ENCODE measurements at regions not wholly inside any gene's neighbourhood (a gene's known extent, or its start where the extent isn't known, plus 50 kb on each side); places are given as distances from the start of the nearest gene placed in this dataset.

DNA sequence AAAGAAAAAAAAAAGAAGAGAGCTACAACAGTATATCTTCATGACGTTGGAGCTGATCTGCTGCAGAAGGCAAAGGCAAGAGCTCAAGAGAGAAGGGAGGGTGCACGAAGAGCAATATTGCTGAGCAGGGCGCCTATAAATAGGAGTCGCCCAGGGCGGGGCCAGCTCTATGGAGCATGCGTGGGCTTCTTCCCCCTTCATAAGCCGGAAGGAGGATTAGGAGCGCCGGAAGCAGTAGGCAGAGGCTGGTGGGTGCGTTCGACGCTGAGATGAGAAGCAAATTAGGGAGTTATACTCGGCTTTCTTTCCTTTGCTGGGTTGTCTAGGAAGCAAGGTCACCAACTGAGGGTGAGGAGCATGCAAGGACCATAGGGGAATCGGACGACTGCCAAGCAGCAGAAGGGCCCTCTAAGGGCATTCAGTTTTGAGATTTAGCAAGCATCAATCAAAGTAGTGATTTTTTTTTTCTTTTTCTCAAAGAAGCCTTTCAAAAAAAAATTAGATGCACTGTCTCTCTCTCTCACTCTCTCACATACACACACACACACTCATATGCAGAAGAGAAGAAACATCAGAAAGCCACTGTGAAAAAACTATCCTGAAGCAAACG lies 496.7 kb downstream of the ENC1 start:
- TF ChIP-seq CTCF (conservative IDR thresholded peaks at IDR 0.05; ENCODE audit: low read length) (no peak), EZH2phosphoT487 (IDR thresholded peaks at IDR 0.05; ENCODE audit: borderline replicate concordance) (no peak)

Measured in Loucy (cell line).